ENCODE measurements at regions not wholly inside any gene's neighbourhood (a gene's known extent, or its start where the extent isn't known, plus 50 kb on each side); places are given as distances from the start of the nearest gene placed in this dataset.

GRCh38 chr5:169440107-169440705 is 139.3 kb upstream of the SLIT3 start:
- no CpG with 5 or more reads among the region's 3 CpGs for WGBS (ENCODE audit: insufficient coverage)

DNA sequence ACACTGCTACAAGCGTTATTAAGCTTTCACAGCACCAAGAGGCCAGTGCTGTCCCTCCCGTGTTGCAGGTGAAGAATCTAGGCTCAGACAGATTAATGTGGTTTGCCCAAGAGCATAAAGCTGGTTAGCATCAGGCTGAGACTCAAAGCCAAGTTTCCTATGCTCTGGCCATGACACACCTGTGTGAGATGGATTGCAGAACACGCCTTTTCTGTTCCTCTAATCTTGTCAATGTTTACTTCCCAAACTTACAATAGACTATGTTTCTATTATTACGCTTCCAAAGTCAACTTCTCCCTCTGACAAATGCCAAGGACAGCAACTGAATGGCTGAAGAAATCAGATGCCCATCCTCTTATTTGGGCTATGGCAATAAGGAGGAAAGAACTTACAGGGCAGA is 138.4 kb upstream of the SLIT3 start:
- no peak for ATAC-seq (ENCODE audit: low read depth)
- Histone ChIP-seq H3K9me3 (ENCODE audit: control extremely low read depth in 1 of 3, control insufficient read depth in 2 of 3, insufficient read depth in 1 of 3, low read length in 2 of 3) (no peaks in the 10 kb centered on the region), H3K9ac (ENCODE audit: low read length) (no peak overlapping the region), H3K79me2 (ENCODE audit: control insufficient read depth, insufficient read depth, low read length) (no peaks in the 10 kb centered on the region), H3K4me2 (replicated peaks; ENCODE audit: low read depth, low read length, poor library complexity, severe bottlenecking) (no peak overlapping the region), H3K4me3 (ENCODE audit: control extremely low read depth in 1 of 5, extremely low read depth in 1 of 5, insufficient read depth in 1 of 5, low read depth in 2 of 5, low read length in 4 of 5) (no peak overlapping the region), H3K27me3 (replicated peaks in 1 of 4; ENCODE audit: control extremely low read depth in 1 of 4, control insufficient read depth in 3 of 4, insufficient read depth in 4 of 4, low read length in 3 of 4) (no peaks in the 10 kb centered on the region), H4K20me1 (ENCODE audit: control insufficient read depth, insufficient read depth, low read length, poor library complexity, severe bottlenecking) (no peaks in the 10 kb centered on the region), H2AFZ (ENCODE audit: insufficient read depth, low read depth, low read length, poor library complexity, severe bottlenecking) (no peak overlapping the region), H3K36me3 (replicated peaks in 1 of 2; ENCODE audit: control extremely low read depth in 1 of 2, control insufficient read depth in 1 of 2, extremely low read depth in 1 of 2, insufficient read depth in 2 of 2, low read length in 1 of 2) (no peaks in the 10 kb centered on the region), H3K27ac (ENCODE audit: low read length in 2 of 2) (no peak overlapping the region), H3K4me1 (ENCODE audit: control insufficient read depth in 2 of 2, insufficient read depth in 2 of 2, low read length in 2 of 2) (no peaks in the 10 kb centered on the region)
- no peak overlapping the region for H3K27ac Mint-ChIP-seq
- H3K9me3 Mint-ChIP-seq (ENCODE audit: insufficient read depth), result no peaks in the 10 kb centered on the region
- H3K27me3 Mint-ChIP-seq, result peaks cover 11% of the 10 kb centered on the region
- ChIA-PET POLR2A (no interaction called here), CTCF (no interaction called here)
- H3K4me1 Mint-ChIP-seq, result no peaks in the 10 kb centered on the region
- 80% methylated on average over 2 of the region's 4 CpGs for WGBS (ENCODE audit: insufficient coverage)
- TF ChIP-seq EZH2 (IDR thresholded peaks at IDR 0.05; ENCODE audit: borderline replicate concordance, insufficient read depth, low read depth, low read length, poor library complexity, severe bottlenecking), result no peak
- TF ChIP-seq, protein P1, sequence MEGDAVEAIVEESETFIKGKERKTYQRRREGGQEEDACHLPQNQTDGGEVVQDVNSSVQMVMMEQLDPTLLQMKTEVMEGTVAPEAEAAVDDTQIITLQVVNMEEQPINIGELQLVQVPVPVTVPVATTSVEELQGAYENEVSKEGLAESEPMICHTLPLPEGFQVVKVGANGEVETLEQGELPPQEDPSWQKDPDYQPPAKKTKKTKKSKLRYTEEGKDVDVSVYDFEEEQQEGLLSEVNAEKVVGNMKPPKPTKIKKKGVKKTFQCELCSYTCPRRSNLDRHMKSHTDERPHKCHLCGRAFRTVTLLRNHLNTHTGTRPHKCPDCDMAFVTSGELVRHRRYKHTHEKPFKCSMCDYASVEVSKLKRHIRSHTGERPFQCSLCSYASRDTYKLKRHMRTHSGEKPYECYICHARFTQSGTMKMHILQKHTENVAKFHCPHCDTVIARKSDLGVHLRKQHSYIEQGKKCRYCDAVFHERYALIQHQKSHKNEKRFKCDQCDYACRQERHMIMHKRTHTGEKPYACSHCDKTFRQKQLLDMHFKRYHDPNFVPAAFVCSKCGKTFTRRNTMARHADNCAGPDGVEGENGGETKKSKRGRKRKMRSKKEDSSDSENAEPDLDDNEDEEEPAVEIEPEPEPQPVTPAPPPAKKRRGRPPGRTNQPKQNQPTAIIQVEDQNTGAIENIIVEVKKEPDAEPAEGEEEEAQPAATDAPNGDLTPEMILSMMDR (IDR thresholded peaks at IDR 0.05), result no peak
- DNase-seq, result no peak
- intact Hi-C loops (cut with micrococcal nuclease), result no loop called here
- no peak overlapping the region for H3K4me3 Mint-ChIP-seq

More at GRCh38 chr5:169440107-169440705, 139.3 kb upstream of the SLIT3 start:
- Mint-ChIP-seq H3K27me3 (peaks cover 11% of the 10 kb centered on the region), H3K4me3 (no peak overlapping the region), H3K4me1 (no peaks in the 10 kb centered on the region), H3K27ac (no peak overlapping the region), H3K9me3 (ENCODE audit: insufficient read depth) (no peaks in the 10 kb centered on the region)
- TF ChIP-seq, protein P1 (IDR thresholded peaks at IDR 0.05), result no peak
- no peak for TF ChIP-seq EZH2 (IDR thresholded peaks at IDR 0.05; ENCODE audit: borderline replicate concordance, insufficient read depth, low read depth, low read length, poor library complexity, severe bottlenecking)
- Histone ChIP-seq H4K20me1 (ENCODE audit: control insufficient read depth, insufficient read depth, low read length, poor library complexity, severe bottlenecking) (no peaks in the 10 kb centered on the region), H2AFZ (ENCODE audit: insufficient read depth, low read depth, low read length, poor library complexity, severe bottlenecking) (no peak overlapping the region), H3K9ac (ENCODE audit: low read length) (no peak overlapping the region), H3K36me3 (replicated peaks in 1 of 2; ENCODE audit: control extremely low read depth in 1 of 2, control insufficient read depth in 1 of 2, extremely low read depth in 1 of 2, insufficient read depth in 2 of 2, low read length in 1 of 2) (no peaks in the 10 kb centered on the region), H3K9me3 (ENCODE audit: control extremely low read depth in 1 of 3, control insufficient read depth in 2 of 3, insufficient read depth in 1 of 3, low read length in 2 of 3) (no peaks in the 10 kb centered on the region), H3K4me2 (replicated peaks; ENCODE audit: low read depth, low read length, poor library complexity, severe bottlenecking) (no peak overlapping the region), H3K27ac (ENCODE audit: low read length in 2 of 2) (no peak overlapping the region), H3K79me2 (ENCODE audit: control insufficient read depth, insufficient read depth, low read length) (no peaks in the 10 kb centered on the region), H3K4me1 (ENCODE audit: control insufficient read depth in 2 of 2, insufficient read depth in 2 of 2, low read length in 2 of 2) (no peaks in the 10 kb centered on the region), H3K27me3 (replicated peaks in 1 of 4; ENCODE audit: control extremely low read depth in 1 of 4, control insufficient read depth in 3 of 4, insufficient read depth in 4 of 4, low read length in 3 of 4) (no peaks in the 10 kb centered on the region), H3K4me3 (ENCODE audit: control extremely low read depth in 1 of 5, extremely low read depth in 1 of 5, insufficient read depth in 1 of 5, low read depth in 2 of 5, low read length in 4 of 5) (no peak overlapping the region)
- intact Hi-C loops (cut with micrococcal nuclease), result no loop called here
- DNase-seq (no peak), ATAC-seq (ENCODE audit: low read depth) (no peak)
- CTCF ChIA-PET, result no interaction called here
- POLR2A ChIA-PET, result no interaction called here

Measured in B cell (primary cell).